GM18867 (cell line): ENCODE measurements at regions not wholly inside any gene's neighbourhood (a gene's known extent, or its start where the extent isn't known, plus 50 kb on each side); places are given as distances from the start of the nearest gene placed in this dataset.
"Not testable (repeated sequence)": the region's sequence is repeated elsewhere in the genome, so short reads cannot be mapped to it uniquely, and the experiment has no call there.

Experiments
- ATAC-seq: cut with Tn5 transposase; IDR thresholded peaks from one replicate; pipeline ENCODE4 v1.9.1; 2021; ENCODE audit warnings: mild to moderate bottlenecking, moderate library complexity; ENCODE audit not compliant: unreplicated experiment

DNA sequence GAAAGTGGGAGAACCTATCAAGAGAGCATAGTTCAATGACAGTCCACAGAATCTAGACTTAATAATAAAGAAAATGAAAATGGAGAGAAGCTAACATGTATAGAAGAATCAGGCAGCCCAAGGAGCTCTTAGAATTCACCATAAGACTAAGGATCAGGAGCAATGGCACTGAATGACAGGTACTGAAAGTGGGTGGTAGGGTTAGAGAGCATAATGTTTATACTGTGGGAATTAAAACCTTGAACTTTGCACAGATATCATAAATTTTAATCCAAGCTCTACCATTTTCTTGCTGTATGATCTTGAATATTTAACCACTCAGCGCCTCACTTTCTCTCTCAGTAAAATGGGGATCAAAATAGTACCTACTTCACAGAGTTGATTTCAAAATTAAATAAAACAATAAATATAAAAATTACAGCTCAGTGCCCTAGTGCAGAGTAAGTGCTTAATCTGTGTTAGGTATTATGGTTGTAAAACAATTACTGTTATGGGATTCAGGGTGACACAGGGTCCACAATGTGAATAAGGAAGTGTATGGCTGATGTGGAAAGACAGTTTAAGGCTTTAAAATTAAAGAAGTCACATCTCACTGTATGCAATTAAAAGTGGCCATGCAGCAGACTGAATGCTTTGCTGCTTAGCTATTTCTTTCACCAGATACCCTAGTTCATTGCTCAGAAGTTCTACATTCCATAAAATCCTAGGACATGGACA, 319.8 kb downstream of the HINT1 start:
- ATAC-seq, result no peak

DNA sequence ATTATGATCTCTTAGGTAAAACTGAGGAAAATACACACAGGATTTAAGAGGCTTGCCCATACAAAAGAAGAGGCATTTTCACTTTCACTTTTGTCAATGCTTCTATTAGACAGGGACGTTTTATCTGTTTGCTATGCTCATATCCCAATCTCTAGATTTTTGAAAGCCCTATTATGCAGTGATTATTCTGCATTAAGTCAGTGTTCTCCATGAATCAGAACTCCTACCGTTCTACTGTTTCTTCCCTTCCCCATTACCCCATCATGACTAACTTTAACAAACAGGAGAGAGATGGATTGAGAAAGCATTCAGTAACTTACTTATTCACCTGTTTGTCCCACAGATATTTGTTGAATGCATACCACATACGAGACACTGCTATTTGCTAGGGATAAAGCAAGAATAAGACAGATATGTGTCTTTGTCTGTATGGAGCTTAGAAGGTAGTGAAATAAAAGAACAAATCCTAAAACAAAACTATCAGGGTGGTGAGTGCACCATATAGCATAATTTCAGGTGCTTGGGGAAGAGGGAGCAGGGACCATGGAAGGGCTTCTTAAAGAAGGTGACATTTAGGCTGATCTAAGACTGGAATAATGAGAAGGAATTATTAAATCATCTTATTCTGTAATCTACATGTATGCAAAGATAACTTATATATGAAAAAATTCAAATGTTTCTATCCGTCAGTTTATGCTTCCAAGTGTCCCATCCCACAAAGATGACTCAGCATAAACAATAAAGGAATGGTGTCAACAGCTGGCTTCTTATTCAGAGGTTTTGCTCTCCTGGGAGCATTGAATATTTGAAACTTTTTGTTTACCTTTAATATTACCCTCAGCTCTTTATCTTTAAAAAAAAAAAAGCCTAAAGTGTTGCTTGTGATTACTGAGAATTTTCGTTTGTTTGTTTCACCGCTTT, 328.1 kb downstream of the HINT1 start:
- ATAC-seq, result peak; percentile 91

DNA sequence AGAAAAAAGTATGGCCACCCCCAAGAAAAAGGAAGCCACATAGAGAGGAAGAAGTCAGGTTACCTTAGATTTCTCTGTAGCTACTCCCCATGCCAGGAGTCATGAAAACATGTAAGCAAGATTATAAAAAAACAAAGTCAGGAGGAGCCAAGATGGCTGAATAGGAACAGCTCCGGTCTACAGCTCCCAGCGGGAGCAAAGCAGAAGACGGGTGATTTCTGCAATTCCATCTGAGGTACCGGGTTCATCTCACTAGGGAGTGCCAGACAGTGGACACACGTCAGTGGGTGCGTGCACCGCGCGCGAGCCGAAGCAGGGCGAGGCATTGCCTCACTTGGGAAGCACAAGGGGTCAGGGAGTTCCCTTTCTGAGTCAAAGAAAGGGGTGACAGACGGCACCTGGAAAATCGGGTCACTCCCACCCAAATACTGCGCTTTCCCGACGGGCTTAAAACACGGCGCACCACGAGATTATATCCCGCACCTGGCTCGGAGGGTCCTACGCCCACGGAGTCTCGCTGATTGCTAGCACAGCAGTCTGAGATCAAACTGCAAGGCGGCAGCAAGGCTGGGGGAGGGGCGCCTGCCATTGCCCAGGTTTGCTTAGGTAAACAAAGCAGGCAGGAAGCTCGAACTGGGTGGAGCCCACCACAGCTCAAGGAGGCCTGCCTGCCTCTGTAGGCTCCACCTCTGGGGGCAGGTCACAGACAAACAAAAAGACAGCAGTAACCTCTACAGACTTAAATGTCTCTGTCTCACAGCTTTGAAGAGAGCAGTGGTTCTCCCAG, 347.3 kb downstream of the HINT1 start:
- ATAC-seq, result not testable (repeated sequence)

DNA sequence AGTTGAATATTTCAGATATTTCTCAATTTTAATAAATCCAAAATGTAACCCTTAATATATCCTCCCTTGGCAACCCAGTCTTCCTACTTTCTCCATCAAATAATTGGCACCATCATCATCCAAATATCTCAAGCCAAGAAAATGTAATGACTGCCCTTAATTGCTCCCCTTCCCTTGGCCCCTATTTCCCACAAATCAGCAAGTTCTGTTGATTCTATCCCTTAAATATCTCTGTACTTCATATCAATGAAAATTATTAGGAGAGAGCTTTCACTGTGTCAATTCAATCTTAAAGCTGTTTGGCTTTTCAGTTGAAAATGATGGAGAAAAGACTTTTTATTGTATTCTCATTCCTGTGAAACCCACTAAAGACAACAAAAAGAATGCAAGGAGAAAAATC, 349.8 kb downstream of the HINT1 start:
- ATAC-seq, result no peak

DNA sequence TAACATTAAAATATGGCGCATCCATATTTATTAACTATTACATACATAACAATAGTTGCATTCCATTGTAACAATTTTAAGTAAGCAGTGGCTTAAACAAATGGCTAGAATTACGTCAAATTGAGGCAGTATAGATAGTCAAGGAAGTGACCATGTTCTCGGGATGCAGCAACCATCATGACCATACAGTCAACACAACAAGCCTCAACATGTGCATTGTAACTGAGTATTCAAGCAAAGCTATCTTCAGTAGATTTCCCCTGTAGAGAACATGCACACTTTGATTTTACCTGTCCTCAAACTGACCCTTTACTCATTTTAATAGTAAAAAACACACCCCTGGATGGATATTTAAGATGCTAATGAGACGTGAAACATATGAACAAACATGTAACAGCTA, 356.4 kb downstream of the HINT1 start:
- no peak for ATAC-seq

DNA sequence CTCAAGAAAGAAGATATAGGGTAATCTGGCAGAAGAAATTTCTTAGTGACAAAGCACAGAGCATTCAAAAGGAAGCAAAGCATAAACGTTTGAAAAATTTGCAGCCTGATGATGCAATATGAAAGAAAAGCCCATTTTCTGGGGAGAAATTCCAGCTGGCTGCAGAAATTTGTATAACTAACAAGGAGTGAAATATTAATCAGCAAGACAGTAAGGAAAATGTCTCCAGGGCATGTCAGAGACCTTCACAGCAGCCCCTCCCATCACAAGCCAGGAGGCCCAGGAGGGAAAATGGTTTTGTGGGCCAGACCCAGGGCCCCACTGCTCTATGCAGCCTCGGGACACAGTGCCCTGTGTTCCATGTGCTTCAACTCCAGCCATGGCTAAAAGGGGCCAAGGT, 359.4 kb downstream of the HINT1 start:
- no peak for ATAC-seq

DNA sequence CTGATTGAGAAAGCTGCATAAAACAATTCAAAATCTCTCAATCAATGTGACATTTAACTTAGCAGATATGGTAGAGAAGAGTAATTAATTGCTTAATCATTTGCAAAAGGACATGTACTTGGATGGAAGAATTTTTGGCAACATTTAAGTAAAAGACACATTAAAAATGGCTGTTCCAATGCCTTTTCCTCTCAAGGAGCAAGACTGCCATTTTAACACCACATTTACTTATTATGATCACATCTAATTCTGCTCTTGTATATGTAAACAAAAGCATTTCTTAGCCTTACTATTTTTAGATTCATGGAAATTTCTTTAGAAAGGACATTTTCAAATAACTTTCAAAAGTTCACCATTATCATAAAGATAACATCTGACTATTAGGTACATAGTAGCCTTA, 360.0 kb downstream of the HINT1 start:
- no peak for ATAC-seq

DNA sequence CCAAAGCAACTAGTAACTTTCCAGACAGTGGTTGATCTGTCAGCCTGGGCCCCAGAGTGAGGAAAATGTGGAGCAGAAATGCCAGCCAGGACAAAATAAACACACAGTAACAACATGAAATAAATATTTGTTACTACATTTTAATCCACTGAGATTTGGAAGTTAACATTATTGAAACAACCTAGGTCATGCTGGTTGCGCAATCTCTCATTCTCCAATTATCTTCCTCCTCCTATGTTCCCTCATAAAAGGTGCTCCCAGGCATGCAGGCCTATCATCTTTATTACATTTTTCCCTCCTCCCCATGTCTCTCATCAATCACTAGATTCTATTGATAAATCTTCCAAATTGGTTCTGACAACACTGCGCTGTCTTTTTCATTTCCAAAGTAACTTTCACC, 363.1 kb downstream of the HINT1 start:
- ATAC-seq, result no peak

DNA sequence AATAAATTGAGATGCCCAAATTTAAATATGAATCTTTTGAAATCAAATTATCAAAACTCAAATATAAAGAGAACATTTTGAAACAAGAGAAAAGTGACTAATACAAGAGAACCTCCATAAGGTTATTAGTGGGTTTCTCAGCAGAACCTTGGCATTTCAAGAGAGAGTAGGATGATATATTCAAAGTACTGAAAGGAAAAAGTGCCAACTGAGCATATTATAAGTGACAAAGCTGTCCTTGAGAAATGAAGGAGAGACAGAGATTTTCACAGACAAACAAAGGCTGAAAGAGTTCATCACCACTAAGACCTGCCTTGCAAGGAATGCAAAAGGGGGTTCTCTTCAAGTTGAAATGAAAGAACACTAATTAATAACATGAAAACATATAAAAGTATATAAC, 366.0 kb downstream of the HINT1 start:
- ATAC-seq, result no peak

DNA sequence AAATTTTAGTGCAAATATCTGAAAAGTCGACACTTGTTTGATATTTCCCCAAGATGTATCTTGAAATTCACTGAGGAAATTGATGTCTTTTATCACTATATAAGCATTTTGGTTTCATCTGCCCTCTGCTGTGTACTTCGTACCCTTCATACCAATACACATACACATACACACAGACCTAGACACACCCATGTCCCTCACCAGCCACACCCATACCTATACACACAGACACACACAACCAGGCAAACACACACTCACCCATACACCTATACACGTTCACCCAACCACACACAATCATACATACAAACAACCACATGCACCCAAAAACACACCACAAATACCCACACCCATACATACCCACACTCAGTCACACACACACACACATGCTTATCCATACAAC, 367.8 kb downstream of the HINT1 start:
- no peak for ATAC-seq

DNA sequence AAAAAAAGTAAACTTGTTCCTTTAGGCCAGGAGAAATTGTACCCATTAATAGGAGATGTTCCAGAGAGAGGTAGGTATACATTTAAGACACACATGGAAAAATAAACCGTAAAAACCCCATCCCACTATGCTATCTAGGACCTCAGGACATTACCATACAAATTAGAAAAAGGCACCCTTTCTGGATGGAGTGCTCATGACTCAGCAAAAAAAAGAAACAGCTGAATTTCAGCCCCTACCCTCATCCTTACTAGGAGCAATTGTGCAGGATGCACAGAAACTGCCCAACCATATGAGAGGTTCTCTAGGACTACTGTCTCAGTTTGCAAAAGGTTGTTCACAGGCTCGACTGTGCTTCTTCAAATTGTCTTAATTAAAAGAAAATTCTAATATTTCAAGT, 368.2 kb downstream of the HINT1 start:
- no peak for ATAC-seq

DNA sequence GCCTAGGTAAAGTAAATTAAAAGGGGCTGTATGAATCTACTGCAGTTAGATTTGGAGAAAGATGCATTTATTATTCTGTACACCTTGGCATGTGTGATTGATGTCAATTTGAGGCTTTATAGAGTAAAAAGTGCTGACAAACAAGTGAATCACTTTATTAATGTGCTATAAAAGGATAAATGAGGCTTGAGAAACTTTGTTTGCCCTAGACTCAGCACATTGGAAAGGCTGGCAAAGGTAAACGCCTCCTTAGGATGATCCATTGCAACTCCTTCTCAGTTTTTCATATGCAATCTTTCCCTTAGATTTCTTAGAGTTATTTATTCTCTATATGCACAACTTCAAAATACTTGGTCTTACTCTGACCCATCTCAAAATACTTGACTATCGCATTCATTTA, 369.0 kb downstream of the HINT1 start:
- ATAC-seq, result no peak

DNA sequence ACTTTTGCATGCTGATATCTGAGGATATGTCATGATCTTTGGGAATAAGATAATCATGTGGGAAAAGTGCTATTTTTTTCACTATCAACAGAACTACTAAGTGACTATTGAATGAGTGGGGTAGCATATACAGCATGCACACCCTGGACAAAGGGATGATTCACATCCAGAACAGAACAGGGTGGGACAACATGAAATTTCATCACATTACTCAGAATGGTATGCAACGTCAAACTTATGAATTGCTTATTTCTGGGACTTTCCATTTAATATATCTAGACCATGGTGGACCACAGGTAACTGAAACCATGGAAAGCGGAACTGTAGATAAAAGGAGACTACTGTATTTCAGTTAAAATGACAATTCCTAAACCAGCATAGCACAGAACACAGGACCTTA, 370.0 kb downstream of the HINT1 start:
- no peak for ATAC-seq

DNA sequence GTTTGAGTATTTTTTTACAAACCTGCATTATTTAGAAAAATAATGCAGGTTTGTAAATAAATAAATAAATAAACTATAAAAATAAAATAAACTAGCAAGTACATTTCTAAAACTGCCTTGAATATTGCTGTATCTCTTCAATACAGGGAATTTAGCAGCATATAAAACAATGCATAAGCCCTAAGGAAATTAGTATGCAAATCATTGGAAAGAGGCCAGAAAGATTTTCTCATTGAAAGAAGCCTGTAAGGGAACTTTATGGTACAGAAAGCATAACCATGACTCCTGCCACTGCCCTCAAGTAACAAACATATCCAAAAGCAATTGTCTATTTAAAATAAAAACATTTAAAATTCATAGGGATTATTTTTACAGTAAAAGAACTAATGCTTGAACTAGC, 387.3 kb downstream of the HINT1 start:
- no peak for ATAC-seq

DNA sequence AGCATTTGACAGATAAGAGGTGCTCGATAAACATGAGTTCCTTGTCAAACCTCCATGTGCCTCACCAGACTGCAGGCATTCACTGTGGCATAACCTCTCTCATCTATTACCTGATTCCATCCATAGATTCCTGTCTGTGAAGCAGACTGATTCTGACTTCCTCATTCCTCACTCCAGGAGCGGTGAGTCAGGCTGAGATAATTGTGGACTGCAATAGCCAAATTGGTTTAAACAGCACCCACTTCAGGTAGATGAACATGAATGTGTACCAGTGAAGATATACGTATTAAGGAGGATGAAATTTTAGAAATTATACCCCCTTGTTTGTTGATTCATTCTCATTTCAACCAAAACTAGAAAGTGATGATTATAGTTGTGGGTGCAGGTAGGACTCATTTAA, 391.2 kb downstream of the HINT1 start:
- ATAC-seq, result no peak

DNA sequence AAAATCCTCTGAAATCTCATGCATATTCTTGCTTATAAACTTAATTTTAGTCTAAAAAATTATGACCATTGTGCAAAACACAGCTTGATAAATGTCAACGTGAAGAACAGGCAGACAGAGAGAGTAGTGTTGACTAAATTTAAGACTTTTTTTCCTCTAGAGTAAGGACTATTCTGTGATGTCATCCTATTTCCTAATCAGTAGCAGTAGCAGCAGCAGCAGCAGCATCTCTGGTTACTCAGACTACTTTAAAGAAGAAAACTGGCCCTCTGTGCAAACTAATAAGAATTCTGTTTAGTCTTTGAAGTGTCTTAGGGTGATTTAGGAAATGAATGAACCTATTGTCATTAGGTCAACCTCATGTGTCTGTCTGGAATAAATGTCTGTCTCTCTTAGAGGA, 403.0 kb downstream of the HINT1 start:
- ATAC-seq, result no peak

DNA sequence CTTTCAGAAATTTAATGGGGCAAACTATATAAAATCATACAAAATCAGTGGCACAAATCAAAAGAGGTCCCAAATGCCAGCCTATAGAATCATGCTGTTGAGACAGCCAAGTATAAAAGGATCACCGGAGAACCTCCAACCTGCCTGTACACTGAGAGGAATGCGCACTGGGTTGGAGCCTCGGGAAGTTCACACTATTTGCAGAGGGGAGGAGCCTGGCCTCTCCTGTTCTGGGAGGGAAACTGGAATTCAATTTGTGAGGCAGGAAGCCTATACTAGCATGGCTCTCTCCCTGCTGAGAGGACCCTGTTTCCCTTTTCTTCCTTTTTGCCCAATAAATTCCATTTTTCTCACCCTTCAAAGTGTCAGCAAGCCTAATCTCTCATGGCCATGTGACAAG, 406.0 kb downstream of the HINT1 start:
- ATAC-seq, result no peak

DNA sequence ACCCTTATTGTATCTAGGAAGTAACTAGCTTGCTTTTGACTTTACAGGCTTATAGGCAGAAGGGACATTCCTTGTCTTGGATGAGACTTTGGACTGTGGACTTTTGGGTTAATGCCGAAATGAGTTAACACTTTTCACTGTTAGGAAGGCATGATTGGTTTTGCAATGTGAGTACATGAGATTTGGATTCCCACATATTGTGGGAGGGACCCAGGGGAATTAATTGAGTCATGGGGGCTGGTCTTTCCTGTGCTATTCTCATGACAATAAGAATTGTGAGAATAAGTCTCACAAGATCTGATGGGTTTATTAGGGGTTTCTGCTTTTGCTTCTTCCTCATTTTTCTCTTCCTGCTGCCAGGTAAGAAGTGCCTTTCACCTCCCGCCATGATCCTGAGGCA, 417.5 kb downstream of the HINT1 start:
- ATAC-seq, result no peak

DNA sequence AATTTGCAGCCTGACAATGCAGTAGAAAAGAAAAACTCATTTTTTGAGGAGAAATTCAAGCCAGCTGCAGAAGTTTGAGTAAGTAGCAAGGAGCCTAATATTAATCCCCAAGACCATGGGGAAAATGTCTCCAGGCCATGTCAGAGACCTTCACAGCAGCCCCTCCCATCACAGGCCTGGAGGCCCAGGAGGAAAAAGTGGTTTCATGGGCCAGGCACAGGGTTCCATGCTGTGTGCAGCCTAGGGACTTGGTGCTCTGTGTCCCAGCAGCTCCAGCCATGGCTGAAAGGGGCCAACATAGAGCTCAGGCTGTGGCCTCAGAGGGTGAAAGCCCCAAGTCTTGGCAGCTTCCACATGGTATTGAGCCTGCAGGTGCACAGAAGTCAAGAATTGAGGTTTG, 418.4 kb downstream of the HINT1 start:
- not testable (repeated sequence) for ATAC-seq

DNA sequence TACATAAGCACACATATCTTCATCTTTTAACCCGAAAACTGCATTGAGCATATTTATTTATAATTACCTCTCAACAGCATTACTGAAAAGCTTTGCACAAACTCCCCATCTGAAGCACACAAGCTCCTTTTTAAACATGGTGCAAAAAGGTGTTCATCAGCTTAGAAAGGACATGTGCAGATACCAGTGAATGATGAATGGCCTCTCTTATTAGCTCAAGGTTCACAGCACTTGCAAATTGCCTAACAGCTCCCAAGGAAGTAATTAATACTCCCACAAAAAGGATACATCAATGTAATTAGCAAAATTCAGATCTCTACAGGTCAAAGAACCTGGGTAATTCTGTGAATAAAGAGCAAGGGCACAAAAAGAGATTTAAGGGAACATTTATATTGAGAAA, 422.0 kb downstream of the HINT1 start:
- ATAC-seq, result no peak

DNA sequence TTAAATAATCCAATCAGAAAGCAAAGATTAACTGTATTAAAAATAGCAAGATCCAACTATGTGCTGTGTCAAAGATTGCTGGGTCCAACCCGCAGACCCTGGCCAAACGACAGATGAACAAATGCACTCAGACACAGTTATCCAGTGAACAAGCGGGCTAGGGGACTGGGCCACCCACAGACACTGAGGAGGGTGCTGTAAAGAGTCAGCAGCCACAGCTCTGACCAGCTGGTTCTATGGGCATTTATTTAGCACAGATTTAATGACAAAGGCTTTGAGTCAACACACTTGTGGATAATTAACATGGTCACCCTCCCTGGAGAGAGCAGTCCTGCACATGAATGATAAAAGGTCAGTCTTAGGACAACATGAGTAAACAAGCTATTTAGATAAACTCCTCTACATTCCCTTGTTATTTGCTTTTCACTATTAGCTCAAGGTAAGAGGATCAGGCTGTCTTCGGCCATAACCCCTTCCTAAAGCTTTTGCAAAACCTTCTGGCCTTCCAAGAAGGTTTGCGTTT, 424.9 kb downstream of the HINT1 start:
- ATAC-seq, result no peak
